ENCODE measurements at regions not wholly inside any gene's neighbourhood (a gene's known extent, or its start where the extent isn't known, plus 50 kb on each side); places are given as distances from the start of the nearest gene placed in this dataset.

DNA sequence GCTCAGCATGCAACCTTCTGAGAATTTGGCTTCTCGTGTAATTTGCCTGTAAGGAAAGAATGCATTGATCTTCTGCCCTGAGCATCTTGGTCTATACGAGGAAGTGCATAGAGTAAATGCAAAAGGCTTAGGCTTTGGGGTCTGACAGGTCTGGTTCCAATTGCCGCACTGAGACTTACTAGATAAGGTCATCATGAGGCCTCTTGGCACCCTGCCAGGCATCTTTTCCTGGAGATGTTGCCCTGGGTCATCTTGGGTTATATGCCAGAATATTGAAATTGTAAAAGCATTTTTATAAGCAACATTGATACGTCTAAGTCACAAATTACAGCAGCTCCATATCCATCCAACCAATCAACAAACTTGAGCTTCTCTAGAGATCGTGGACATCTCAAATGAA lies 108.8 kb upstream of the WARS2 start:
- TF ChIP-seq, protein P1, sequence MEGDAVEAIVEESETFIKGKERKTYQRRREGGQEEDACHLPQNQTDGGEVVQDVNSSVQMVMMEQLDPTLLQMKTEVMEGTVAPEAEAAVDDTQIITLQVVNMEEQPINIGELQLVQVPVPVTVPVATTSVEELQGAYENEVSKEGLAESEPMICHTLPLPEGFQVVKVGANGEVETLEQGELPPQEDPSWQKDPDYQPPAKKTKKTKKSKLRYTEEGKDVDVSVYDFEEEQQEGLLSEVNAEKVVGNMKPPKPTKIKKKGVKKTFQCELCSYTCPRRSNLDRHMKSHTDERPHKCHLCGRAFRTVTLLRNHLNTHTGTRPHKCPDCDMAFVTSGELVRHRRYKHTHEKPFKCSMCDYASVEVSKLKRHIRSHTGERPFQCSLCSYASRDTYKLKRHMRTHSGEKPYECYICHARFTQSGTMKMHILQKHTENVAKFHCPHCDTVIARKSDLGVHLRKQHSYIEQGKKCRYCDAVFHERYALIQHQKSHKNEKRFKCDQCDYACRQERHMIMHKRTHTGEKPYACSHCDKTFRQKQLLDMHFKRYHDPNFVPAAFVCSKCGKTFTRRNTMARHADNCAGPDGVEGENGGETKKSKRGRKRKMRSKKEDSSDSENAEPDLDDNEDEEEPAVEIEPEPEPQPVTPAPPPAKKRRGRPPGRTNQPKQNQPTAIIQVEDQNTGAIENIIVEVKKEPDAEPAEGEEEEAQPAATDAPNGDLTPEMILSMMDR (IDR thresholded peaks at IDR 0.05), result no peak
- TF ChIP-seq POLR2A (IDR thresholded peaks at IDR 0.05) (no peak), EP300 (IDR thresholded peaks at IDR 0.05) (no peak), POLR2AphosphoS5 (IDR thresholded peaks at IDR 0.05) (no peak)
